ENCODE measurements at regions not wholly inside any gene's neighbourhood (a gene's known extent, or its start where the extent isn't known, plus 50 kb on each side); places are given as distances from the start of the nearest gene placed in this dataset.
A peak's percentile ranks its signal among the peaks of the same experiment; 100 is the strongest.
"Not testable (repeated sequence)": the region's sequence is repeated elsewhere in the genome, so short reads cannot be mapped to it uniquely, and the experiment has no call there.

GRCh38 chr1:81208441-81208840, 592.3 kb upstream of the ADGRL2 start:
- no peaks in the 10 kb centered on the region for H3K4me1 ChIP-seq
- H3K27me3 ChIP-seq: no peaks in the 10 kb centered on the region

GRCh38 chr1:81205956-81206355, 594.8 kb upstream of the ADGRL2 start:
- no peaks in the 10 kb centered on the region for H3K27me3 ChIP-seq
- DNase-seq: no peak
- no peaks in the 10 kb centered on the region for H3K9me3 ChIP-seq (replicated peaks)
- H3K4me3 ChIP-seq: no peak overlapping the region
- H3K4me1 ChIP-seq: no peaks in the 10 kb centered on the region
- H3K27ac ChIP-seq: no peak overlapping the region
- no peaks in the 10 kb centered on the region for H3K36me3 ChIP-seq

More at GRCh38 chr1:81208441-81208840, 592.3 kb upstream of the ADGRL2 start:
- H3K36me3 ChIP-seq: no peaks in the 10 kb centered on the region
- H3K27ac ChIP-seq: no peak overlapping the region
- DNase-seq: no peak
- H3K4me3 ChIP-seq: no peak overlapping the region
- no peaks in the 10 kb centered on the region; the same call in 1 of the 2 replicates for H3K9me3 ChIP-seq (replicated peaks)

DNA sequence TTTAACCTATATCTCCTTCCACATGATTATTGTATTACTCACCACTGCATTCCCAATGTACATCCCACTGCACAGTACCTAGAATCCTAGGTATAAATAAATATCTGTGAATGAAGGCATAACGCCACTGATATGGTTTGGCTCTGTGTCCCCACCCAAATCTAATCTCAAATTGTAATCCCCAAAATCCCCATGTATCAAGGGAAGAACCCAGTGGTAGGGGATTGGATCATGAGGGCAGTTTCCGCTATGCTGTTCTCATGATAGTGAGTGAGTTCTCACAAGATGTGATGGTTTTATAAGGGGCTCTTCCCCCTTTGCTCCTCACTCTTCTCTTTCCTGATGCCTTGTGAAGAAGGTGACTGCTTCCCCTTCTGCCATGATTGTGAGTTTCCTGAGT, 599.0 kb upstream of the ADGRL2 start:
- Histone ChIP-seq H3K27me3 (no peaks in the 10 kb centered on the region), H3K9me3 (replicated peaks) (no peaks in the 10 kb centered on the region)
- DNase-seq: no peak

DNA sequence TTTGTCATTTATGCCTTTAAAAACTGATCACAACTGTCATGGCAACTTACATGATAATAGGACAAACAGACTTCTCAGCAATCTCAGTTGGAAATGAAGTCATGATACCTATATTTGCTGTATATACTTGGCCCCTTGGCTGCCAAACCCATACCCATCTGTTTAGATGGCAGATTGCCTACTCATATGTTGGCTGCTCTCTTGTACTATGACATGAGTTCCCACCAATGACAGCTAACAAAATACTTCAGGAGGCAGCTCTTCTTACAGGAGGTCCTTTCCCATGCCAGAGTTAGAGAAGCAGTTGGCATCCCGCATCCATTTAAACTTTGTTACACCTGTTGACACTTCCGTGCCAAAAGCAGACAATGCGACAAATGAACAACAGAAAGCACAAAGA, 603.1 kb upstream of the ADGRL2 start:
- Histone ChIP-seq H3K4me3 (no peak overlapping the region), H3K27ac (no peak overlapping the region), H3K27me3 (no peaks in the 10 kb centered on the region), H3K9me3 (replicated peaks) (no peaks in the 10 kb centered on the region), H3K36me3 (no peaks in the 10 kb centered on the region), H3K4me1 (no peaks in the 10 kb centered on the region)
- DNase-seq: peak in 1 of 2 experiments; percentile 5

More for the DNA sequence above, 599.0 kb upstream of the ADGRL2 start:
- Histone ChIP-seq H3K36me3 (no peaks in the 10 kb centered on the region), H3K4me1 (no peaks in the 10 kb centered on the region), H3K4me3 (no peak overlapping the region), H3K27ac (no peak overlapping the region)

GRCh38 chr1:81192647-81193642, 607.8 kb upstream of the ADGRL2 start:
- no peaks in the 10 kb centered on the region for H3K36me3 ChIP-seq
- no peaks in the 10 kb centered on the region for H3K9me3 ChIP-seq (replicated peaks)
- no peaks in the 10 kb centered on the region; the same call in 1 of the 2 replicates for H3K4me1 ChIP-seq
- no peaks in the 10 kb centered on the region for H3K27me3 ChIP-seq
- H3K4me3 ChIP-seq: no peak overlapping the region
- DNase-seq: no peak
- no peak overlapping the region for H3K27ac ChIP-seq

DNA sequence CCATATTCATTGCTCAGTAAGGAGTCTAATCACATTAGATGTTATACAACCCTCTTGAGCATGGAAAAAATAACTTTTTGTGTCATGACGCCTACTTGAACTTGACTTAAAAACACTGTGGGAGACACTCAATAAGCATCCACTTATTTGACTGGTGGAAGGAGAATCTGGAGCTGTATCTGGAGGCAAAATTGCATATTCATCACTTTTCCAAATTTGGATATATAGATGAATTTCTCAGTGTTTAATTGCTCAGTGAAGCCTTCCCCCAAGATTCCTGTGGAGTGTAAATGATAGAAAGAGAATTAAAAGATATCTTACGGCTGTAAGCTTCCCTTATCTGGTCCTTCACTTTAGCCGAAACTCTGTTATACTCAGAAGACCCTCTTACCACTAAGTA, 610.7 kb upstream of the ADGRL2 start:
- DNase-seq: no peak
- no peaks in the 10 kb centered on the region; the same call in 1 of the 2 replicates for H3K4me1 ChIP-seq
- no peaks in the 10 kb centered on the region for H3K36me3 ChIP-seq

DNA sequence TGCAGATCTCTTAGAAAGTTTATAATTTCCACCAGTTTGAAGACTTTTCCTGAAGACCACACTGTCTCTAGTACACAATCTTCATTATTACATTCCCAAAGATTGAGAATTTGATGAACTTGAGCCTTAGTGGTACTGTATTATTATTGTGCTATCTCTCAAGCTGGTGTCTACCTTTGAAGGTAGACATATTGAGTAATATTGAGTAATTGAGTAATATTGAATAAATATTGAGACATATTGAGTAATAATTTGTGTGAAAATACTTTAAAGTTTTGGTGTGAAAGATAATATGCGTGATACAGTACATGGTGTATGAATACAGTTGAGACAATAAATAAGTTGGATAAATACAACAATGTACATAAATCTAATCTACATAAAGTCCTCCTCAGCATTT, 613.1 kb upstream of the ADGRL2 start:
- Histone ChIP-seq H3K4me1 (no peaks in the 10 kb centered on the region; the same call in 1 of the 2 replicates), H3K4me3 (no peak overlapping the region), H3K27ac (no peak overlapping the region), H3K9me3 (replicated peaks) (no peaks in the 10 kb centered on the region), H3K36me3 (no peaks in the 10 kb centered on the region), H3K27me3 (no peaks in the 10 kb centered on the region)
- no peak for DNase-seq

More for the DNA sequence above, 610.7 kb upstream of the ADGRL2 start:
- H3K4me3 ChIP-seq: no peak overlapping the region
- no peaks in the 10 kb centered on the region for H3K27me3 ChIP-seq
- no peak overlapping the region for H3K27ac ChIP-seq
- H3K9me3 ChIP-seq (replicated peaks): no peaks in the 10 kb centered on the region

GRCh38 chr1:81186261-81186660, 614.5 kb upstream of the ADGRL2 start:
- H3K36me3 ChIP-seq: no peaks in the 10 kb centered on the region

DNA sequence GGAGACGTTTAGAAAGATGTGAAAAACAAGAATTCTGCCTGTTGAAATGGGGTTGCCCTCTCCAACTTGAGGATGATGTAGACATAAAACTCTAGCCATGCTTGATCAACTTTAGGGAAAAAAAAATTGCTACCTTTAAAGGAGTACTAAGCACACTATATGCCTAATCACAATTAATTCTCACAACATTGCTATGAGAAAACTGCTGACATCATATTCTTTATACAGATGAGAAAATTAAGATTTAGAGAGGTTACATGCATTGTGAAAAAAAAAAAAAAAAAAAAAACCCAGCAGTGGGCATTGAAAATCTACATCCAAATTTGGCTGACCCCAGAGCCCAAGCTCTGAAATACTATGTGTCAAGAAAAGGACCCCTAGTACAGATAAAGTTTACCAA, 617.2 kb upstream of the ADGRL2 start:
- Histone ChIP-seq H3K27me3 (no peaks in the 10 kb centered on the region), H3K36me3 (no peaks in the 10 kb centered on the region), H3K4me3 (no peak overlapping the region), H3K9me3 (replicated peaks) (no peaks in the 10 kb centered on the region), H3K27ac (no peak overlapping the region), H3K4me1 (no peaks in the 10 kb centered on the region)
- no peak for DNase-seq

More at GRCh38 chr1:81186261-81186660, 614.5 kb upstream of the ADGRL2 start:
- no peak for DNase-seq
- H3K9me3 ChIP-seq (replicated peaks): no peaks in the 10 kb centered on the region
- no peaks in the 10 kb centered on the region for H3K4me1 ChIP-seq
- H3K27me3 ChIP-seq: no peaks in the 10 kb centered on the region
- H3K4me3 ChIP-seq: no peak overlapping the region
- H3K27ac ChIP-seq: no peak overlapping the region

DNA sequence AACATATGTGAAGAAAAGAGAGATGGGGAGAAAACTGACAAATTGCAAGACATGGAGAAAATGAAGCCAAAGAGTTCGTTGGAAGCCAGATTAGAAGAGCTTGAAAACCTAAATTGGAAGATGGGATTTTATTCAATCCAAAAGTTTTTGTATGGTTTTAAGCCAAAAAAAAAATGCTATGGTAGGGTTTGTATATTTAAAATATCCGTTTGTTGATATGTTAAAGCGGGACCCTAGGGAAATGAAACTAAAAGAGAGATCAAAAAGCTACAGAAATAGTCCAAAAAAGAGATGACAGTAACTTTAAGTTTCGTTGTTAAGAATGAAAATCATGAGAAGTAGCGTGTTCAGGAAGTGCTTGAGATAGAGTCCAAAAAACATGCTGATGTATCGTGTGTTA, 617.7 kb upstream of the ADGRL2 start:
- no peak overlapping the region for H3K4me3 ChIP-seq
- H3K36me3 ChIP-seq: no peaks in the 10 kb centered on the region

DNA sequence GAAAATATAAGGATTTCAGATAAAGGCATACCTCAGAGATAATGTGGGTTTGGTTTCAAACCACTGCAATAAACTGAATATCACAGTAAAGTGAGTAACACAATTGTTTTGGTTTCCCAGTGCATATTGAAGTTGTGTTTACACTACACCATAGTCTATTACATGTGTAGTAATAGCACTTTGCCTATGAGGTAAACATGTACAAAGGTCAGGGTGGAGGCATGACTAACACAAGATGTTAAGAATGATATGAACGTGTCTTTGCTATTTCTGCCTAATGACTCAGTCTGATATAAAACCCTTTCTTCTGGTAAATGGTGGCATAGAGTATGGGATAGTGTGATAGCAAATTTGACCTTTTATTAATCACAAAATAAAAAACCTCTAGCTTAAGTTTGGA, 621.5 kb upstream of the ADGRL2 start:
- Histone ChIP-seq H3K4me3 (no peak overlapping the region), H3K9me3 (replicated peaks) (no peaks in the 10 kb centered on the region; the same call in 1 of the 2 replicates), H3K27me3 (no peaks in the 10 kb centered on the region), H3K4me1 (no peaks in the 10 kb centered on the region), H3K27ac (no peak overlapping the region), H3K36me3 (no peaks in the 10 kb centered on the region)
- DNase-seq: no peak

More for the DNA sequence above, 617.7 kb upstream of the ADGRL2 start:
- H3K27ac ChIP-seq: no peak overlapping the region
- no peaks in the 10 kb centered on the region for H3K27me3 ChIP-seq
- no peaks in the 10 kb centered on the region for H3K4me1 ChIP-seq
- DNase-seq: no peak
- H3K9me3 ChIP-seq (replicated peaks): no peaks in the 10 kb centered on the region

DNA sequence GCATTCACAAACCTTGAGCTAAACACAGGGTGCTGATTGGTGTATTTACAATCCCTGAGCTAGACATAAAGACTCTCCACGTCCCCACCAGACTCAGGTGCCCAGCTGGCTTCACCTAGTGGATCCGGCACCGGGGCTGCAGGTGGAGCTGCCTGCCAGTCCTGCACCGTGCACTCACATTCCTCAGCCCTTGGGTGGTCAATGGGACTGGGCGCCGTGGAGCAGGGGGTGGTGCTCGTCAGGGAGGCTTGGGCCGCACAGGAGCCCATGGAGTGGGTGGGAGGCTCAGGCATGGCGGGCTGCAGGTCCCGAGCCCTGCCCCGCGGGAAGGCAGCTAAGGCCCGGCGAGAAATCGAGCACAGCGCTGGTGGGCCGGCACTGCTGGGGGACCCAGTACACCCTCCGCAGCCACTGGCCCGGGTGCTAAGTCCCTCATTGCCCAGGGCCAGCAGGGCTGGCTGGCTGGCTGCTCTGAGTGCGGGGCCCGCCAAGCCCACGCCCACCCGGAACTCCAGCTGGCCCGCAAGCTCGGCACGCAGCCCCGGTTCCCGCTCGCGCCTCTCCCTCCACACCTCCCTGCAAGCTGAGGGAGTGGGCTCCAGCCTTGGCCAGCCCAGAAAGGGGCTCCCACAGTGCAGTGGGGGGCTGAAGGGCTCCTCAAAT, 622.2 kb upstream of the ADGRL2 start:
- DNase-seq; H3K27me3 ChIP-seq; H3K9me3 ChIP-seq (replicated peaks); H3K27ac ChIP-seq; H3K4me3 ChIP-seq; H3K36me3 ChIP-seq; H3K4me1 ChIP-seq: not testable (repeated sequence)

- Histone ChIP-seq H3K4me3 (no peak overlapping the region), H3K4me1 (no peaks in the 10 kb centered on the region), H3K27ac (no peak overlapping the region), H3K36me3 (no peaks in the 10 kb centered on the region), H3K9me3 (replicated peaks) (peaks cover 2% of the 10 kb centered on the region; the same call in 1 of the 2 replicates), H3K27me3 (no peaks in the 10 kb centered on the region)
- no peak for DNase-seq
Measured at GRCh38 chr1:81174811-81175476, 625.8 kb upstream of the ADGRL2 start.

GRCh38 chr1:81174052-81174451, 626.7 kb upstream of the ADGRL2 start:
- Histone ChIP-seq H3K4me1 (no peaks in the 10 kb centered on the region), H3K36me3 (no peaks in the 10 kb centered on the region), H3K9me3 (replicated peaks) (peaks cover 2% of the 10 kb centered on the region; the same call in 1 of the 2 replicates), H3K27me3 (no peaks in the 10 kb centered on the region), H3K27ac (no peak overlapping the region), H3K4me3 (no peak overlapping the region)
- DNase-seq: no peak

- Histone ChIP-seq H3K4me3 (no peak overlapping the region), H3K27me3 (no peaks in the 10 kb centered on the region), H3K4me1 (no peaks in the 10 kb centered on the region), H3K36me3 (no peaks in the 10 kb centered on the region), H3K9me3 (replicated peaks) (peaks cover 2% of the 10 kb centered on the region; the same call in 1 of the 2 replicates), H3K27ac (no peak overlapping the region)
- no peak for DNase-seq
Measured at GRCh38 chr1:81172483-81172882, 628.3 kb upstream of the ADGRL2 start.
